ENCODE measurements at regions not wholly inside any gene's neighbourhood (a gene's known extent, or its start where the extent isn't known, plus 50 kb on each side); places are given as distances from the start of the nearest gene placed in this dataset.
"Not testable (repeated sequence)": the region's sequence is repeated elsewhere in the genome, so short reads cannot be mapped to it uniquely, and the experiment has no call there.

- not testable (repeated sequence) for TF ChIP-seq CTCF (IDR thresholded peaks at IDR 0.05; ENCODE audit: low read depth, low read length); EZH2phosphoT487 (IDR thresholded peaks at IDR 0.05; ENCODE audit: low read depth)
Measured at GRCh38 chr4:189610571-189610970, 330.1 kb upstream of the FRG1 start.
